ENCODE measurements at regions not wholly inside any gene's neighbourhood (a gene's known extent, or its start where the extent isn't known, plus 50 kb on each side); places are given as distances from the start of the nearest gene placed in this dataset.

DNA sequence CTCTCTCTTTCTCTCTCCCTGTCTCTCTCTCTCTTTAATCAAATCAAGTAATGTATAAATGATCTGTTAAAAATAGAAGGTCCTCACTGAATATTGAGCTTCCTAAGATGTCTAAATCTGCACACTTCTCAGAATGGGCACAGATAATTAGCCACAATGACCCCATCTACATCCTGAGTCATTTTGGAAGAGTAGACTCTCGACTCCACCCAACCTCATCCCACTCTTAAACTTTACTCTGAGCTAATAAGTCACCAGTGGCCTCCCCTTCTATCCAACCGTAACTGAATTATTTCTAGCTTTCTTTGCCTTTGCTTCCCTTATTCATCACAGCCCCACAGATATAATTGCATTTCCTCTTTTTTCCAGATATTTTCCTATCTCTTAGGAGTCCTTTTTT lies 326.5 kb upstream of the ZNF717 start:
- H3K4me1 ChIP-seq (ENCODE audit: control insufficient read depth, insufficient read depth, low read length, poor library complexity, severe bottlenecking), result no peaks in the 10 kb centered on the region
- H3K36me3 ChIP-seq (ENCODE audit: control insufficient read depth, insufficient read depth, low read length), result no peaks in the 10 kb centered on the region
- no peak overlapping the region for H3K27ac ChIP-seq (ENCODE audit: low read depth, low read length, severe bottlenecking)
- WGBS, 2 experiments (ENCODE audit: insufficient coverage in 2 of 2), result 89 to 100% methylated on average over 1 to 2 of the region's 2 CpGs
- no peaks in the 10 kb centered on the region for H3K9me3 ChIP-seq (ENCODE audit: control insufficient read depth, low read length)
- no peak overlapping the region for H3K4me3 ChIP-seq (ENCODE audit: extremely low read depth, insufficient read depth, low read length, poor library complexity, severe bottlenecking)

DNA sequence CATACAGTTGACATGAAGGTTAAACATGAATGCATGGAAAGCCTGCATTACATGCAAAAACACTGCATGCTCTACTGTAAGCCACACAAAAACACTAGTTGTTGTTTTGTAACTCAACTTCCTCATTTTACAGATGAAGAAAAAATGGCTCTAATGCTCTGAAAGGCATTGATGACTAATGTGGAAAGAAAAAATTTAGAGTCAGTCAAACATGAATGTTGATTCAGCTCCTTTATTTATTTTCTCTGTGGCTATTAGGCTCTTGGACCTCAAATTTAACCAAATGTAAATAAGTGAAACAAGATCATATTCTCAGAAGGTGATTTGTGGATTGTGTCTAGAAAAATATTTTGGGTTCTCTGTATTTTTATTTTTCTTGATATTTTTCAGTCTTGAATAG lies 336.7 kb upstream of the ZNF717 start:
- Histone ChIP-seq H3K4me1 (ENCODE audit: control insufficient read depth, insufficient read depth, low read length, poor library complexity, severe bottlenecking) (no peaks in the 10 kb centered on the region), H3K4me3 (ENCODE audit: extremely low read depth, insufficient read depth, low read length, poor library complexity, severe bottlenecking) (no peak overlapping the region), H3K9me3 (ENCODE audit: control insufficient read depth, low read length) (no peaks in the 10 kb centered on the region), H3K27ac (ENCODE audit: low read depth, low read length, severe bottlenecking) (no peak overlapping the region), H3K36me3 (ENCODE audit: control insufficient read depth, insufficient read depth, low read length) (no peaks in the 10 kb centered on the region)

DNA sequence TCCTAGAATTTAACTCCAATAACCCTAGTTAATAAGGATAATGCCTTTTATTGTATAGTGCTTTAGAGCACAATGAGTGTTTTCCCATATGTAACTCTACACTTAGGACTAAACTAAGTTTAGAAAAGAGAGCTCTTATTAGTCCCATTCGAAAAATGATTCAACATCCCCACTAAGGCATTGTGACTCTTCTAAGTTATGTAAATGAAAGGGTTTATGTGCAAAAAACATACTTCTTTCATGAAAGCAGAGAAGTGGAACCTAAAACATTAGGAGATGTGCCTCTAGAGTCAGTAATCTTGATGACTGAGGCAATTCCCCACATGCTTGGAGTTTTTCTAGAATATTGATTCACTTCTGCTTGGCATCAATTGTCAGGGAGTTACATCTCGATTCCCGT lies 344.1 kb upstream of the ZNF717 start:
- no peak overlapping the region for H3K27ac ChIP-seq (ENCODE audit: low read depth, low read length, severe bottlenecking)
- no CpG with 5 or more reads among the region's 3 CpGs for WGBS, 2 experiments (ENCODE audit: insufficient coverage in 2 of 2)

DNA sequence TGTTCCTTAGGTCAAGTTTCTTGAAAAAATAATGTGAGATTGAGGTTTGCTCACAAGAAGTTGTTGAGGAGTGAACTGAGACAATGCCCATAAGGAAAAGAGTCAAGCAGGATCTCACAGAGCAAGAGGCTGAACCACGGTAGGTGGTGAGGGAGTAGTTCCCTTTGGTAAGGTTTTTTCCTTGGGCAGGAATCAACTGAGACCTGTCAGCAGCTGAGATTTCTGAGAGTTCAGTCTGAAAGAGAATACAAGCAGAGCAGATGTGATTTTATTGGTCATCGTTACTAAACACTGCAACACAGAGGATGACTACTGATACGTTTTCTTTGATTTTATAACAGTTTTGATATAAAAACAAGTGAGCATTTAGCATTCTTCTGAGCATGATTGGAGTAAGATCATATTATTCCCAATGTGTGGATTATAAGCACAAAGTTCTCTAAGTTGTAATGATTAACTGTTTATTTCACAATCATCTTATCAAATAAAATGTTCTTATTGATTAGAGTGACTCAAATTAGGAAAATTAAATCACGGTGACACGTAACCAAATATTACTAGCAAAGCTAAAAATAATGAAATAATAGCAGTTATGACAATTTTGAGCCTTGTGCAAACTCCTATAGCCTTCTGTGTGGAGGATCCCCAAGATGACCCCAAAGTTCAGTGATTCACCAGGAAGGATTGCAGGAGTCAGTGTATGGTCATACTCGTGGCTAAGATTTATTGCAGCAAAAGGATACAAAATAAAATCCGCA lies 346.2 kb upstream of the ZNF717 start:
- 91 to 92% methylated on average over 3 to 4 of the region's 7 CpGs for WGBS, 2 experiments (ENCODE audit: insufficient coverage in 2 of 2)
- Histone ChIP-seq H3K9me3 (ENCODE audit: control insufficient read depth, low read length) (no peaks in the 10 kb centered on the region), H3K4me1 (ENCODE audit: control insufficient read depth, insufficient read depth, low read length, poor library complexity, severe bottlenecking) (peaks cover 10% of the 10 kb centered on the region), H3K36me3 (ENCODE audit: control insufficient read depth, insufficient read depth, low read length) (no peaks in the 10 kb centered on the region), H3K4me3 (ENCODE audit: extremely low read depth, insufficient read depth, low read length, poor library complexity, severe bottlenecking) (no peak overlapping the region), H3K27ac (ENCODE audit: low read depth, low read length, severe bottlenecking) (no peak overlapping the region)

More for the DNA sequence above, 344.1 kb upstream of the ZNF717 start:
- Histone ChIP-seq H3K4me1 (ENCODE audit: control insufficient read depth, insufficient read depth, low read length, poor library complexity, severe bottlenecking) (peaks cover 10% of the 10 kb centered on the region), H3K4me3 (ENCODE audit: extremely low read depth, insufficient read depth, low read length, poor library complexity, severe bottlenecking) (no peak overlapping the region), H3K36me3 (ENCODE audit: control insufficient read depth, insufficient read depth, low read length) (no peaks in the 10 kb centered on the region), H3K9me3 (ENCODE audit: control insufficient read depth, low read length) (no peaks in the 10 kb centered on the region)

DNA sequence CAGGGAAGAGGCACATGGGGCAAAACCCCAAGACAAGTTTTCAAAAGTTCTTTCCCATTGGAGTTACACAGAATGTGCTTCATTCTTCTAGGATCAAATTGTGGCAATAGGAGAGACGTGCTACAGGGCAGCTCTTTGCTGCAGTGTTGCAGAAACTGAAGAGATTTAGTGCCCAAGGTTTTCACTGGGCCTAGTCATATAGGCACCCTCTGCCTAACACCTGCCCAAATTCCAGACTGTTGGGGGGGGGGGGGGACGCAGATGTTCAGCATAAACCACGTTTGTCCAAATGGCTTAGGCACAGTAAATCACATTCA lies 346.8 kb upstream of the ZNF717 start:
- Histone ChIP-seq H3K36me3 (ENCODE audit: control insufficient read depth, insufficient read depth, low read length) (no peaks in the 10 kb centered on the region), H3K27ac (ENCODE audit: low read depth, low read length, severe bottlenecking) (no peak overlapping the region), H3K9me3 (ENCODE audit: control insufficient read depth, low read length) (no peaks in the 10 kb centered on the region), H3K4me1 (ENCODE audit: control insufficient read depth, insufficient read depth, low read length, poor library complexity, severe bottlenecking) (peaks cover 10% of the 10 kb centered on the region), H3K4me3 (ENCODE audit: extremely low read depth, insufficient read depth, low read length, poor library complexity, severe bottlenecking) (no peak overlapping the region)
- WGBS, 2 experiments (ENCODE audit: insufficient coverage in 2 of 2), result 40 to 80% methylated on average over 1 of the region's 3 CpGs

DNA sequence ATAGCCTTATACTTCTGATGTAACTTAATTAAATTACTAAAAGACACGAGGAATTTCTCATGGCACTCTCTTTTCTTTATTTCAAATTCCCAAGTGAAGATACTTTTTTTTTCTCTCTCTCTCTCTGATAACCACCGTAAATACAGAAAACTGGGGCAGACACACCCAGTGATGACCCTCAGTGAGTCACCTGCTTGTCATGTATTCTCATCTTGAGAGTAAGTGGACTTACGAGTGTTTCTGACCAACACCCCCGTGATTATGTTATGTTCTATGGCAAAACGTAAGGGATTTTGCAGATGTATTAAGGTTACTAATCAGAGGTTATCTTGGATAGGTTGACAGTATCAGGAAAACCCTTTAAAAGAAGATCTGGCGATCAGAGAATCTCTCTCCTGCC lies 348.8 kb upstream of the ZNF717 start:
- Histone ChIP-seq H3K27ac (ENCODE audit: low read depth, low read length, severe bottlenecking) (no peak overlapping the region), H3K4me1 (ENCODE audit: control insufficient read depth, insufficient read depth, low read length, poor library complexity, severe bottlenecking) (peaks cover 10% of the 10 kb centered on the region), H3K36me3 (ENCODE audit: control insufficient read depth, insufficient read depth, low read length) (no peaks in the 10 kb centered on the region), H3K4me3 (ENCODE audit: extremely low read depth, insufficient read depth, low read length, poor library complexity, severe bottlenecking) (no peak overlapping the region), H3K9me3 (ENCODE audit: control insufficient read depth, low read length) (no peaks in the 10 kb centered on the region)
- WGBS, 2 experiments (ENCODE audit: insufficient coverage in 2 of 2), result 66 to 95% methylated on average over 3 to 4 of the region's 6 CpGs

DNA sequence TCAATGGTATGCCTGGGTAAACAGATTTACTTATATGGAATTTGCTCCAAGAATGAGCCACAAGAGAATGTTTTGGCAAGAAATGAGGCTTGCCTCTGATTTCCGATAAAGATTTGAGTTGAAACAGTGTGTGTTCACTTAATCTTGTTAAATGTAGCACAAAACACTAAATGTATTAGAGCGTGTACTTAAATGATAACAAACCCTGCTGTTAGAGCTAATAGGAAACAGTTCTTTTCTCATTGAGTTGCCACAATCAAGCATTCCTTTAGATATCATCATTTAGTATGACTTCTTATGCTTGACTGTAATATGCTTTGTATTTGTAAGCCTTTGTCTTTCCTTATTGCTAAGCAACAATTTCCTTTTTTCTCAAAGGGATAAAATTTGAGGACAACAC lies 353.6 kb upstream of the ZNF717 start:
- WGBS, 2 experiments (ENCODE audit: insufficient coverage in 2 of 2), result 100% methylated on average over 1 of the region's 2 CpGs; no CpG with 5 or more reads in 1 of the 2 experiments
- Histone ChIP-seq H3K4me3 (ENCODE audit: extremely low read depth, insufficient read depth, low read length, poor library complexity, severe bottlenecking) (no peak overlapping the region), H3K9me3 (ENCODE audit: control insufficient read depth, low read length) (no peaks in the 10 kb centered on the region), H3K36me3 (ENCODE audit: control insufficient read depth, insufficient read depth, low read length) (no peaks in the 10 kb centered on the region), H3K27ac (ENCODE audit: low read depth, low read length, severe bottlenecking) (no peak overlapping the region), H3K4me1 (ENCODE audit: control insufficient read depth, insufficient read depth, low read length, poor library complexity, severe bottlenecking) (peaks cover 3% of the 10 kb centered on the region)

DNA sequence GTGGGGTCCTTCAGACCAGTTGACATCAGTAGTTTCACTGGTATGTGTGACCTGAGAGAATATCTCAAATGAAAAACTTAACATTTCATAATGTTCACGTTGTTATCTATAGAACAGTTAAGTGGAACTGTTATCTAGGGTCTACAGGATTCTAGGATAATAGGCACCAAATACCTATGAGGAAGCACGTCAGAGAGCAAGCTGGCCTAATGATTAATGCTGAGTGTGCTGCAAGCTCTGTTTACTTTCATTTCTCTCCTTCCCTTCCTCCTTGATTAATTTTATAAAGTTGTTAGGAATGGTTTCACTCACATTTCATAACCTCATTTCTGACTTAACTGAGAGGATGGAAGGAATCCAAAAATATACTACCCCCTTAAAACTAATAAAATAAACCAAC lies 362.5 kb upstream of the ZNF717 start:
- no peaks in the 10 kb centered on the region for H3K4me1 ChIP-seq (ENCODE audit: control insufficient read depth, insufficient read depth, low read length, poor library complexity, severe bottlenecking)
- no peak overlapping the region for H3K4me3 ChIP-seq (ENCODE audit: extremely low read depth, insufficient read depth, low read length, poor library complexity, severe bottlenecking)
- peaks cover 4% of the 10 kb centered on the region for H3K9me3 ChIP-seq (ENCODE audit: control insufficient read depth, low read length)
- no peaks in the 10 kb centered on the region for H3K36me3 ChIP-seq (ENCODE audit: control insufficient read depth, insufficient read depth, low read length)
- no peak overlapping the region for H3K27ac ChIP-seq (ENCODE audit: low read depth, low read length, severe bottlenecking)
- WGBS, 2 experiments (ENCODE audit: insufficient coverage in 2 of 2), result no CpG with 5 or more reads among the region's 2 CpGs

DNA sequence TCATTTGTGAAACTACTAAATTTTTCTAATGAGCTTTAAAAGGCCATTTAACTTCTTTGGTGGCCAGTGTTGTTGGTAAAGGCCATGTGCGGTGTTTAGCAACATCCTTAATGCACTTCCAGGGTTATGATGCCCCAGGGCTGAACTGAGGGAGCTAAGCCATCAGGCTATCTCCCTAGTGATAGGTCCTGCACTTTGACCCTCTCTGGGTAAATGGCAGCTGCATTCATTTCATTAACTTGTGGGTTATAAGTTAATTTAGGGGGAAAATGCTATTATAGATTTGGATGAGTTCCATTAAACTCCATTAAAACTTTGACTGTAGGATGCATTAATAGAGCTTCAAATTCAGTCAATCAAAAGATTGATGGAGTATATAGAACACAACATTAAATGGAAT lies 366.7 kb upstream of the ZNF717 start:
- Histone ChIP-seq H3K27ac (ENCODE audit: low read depth, low read length, severe bottlenecking) (no peak overlapping the region), H3K4me1 (ENCODE audit: control insufficient read depth, insufficient read depth, low read length, poor library complexity, severe bottlenecking) (no peaks in the 10 kb centered on the region), H3K4me3 (ENCODE audit: extremely low read depth, insufficient read depth, low read length, poor library complexity, severe bottlenecking) (no peak overlapping the region), H3K9me3 (ENCODE audit: control insufficient read depth, low read length) (peaks cover 4% of the 10 kb centered on the region), H3K36me3 (ENCODE audit: control insufficient read depth, insufficient read depth, low read length) (no peaks in the 10 kb centered on the region)
- WGBS, 2 experiments (ENCODE audit: insufficient coverage in 2 of 2), result 83 to 86% methylated on average over 1 of the region's 1 CpG

DNA sequence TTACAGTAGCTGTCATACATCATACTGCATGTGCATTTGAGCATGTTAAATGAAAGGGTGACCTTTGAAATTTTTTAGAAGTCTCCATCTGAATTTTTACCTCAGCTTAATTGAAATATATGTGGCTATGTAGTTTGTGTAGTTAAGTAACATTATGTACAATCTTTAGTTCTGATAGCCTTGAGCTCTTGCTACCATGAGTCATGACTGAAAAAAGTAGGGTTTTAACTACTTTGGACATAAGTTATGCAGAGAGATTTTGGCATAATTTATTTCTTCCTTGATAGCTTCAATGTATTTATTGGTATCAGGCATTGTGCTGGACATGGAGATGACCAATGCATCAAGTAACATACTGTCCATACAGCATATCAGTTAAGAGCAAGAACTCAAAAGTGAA lies 376.5 kb upstream of the ZNF717 start:
- H3K9me3 ChIP-seq (ENCODE audit: control insufficient read depth, low read length), result no peaks in the 10 kb centered on the region
- no peaks in the 10 kb centered on the region for H3K36me3 ChIP-seq (ENCODE audit: control insufficient read depth, insufficient read depth, low read length)
- H3K4me3 ChIP-seq (ENCODE audit: extremely low read depth, insufficient read depth, low read length, poor library complexity, severe bottlenecking), result no peak overlapping the region
- H3K27ac ChIP-seq (ENCODE audit: low read depth, low read length, severe bottlenecking), result no peak overlapping the region
- H3K4me1 ChIP-seq (ENCODE audit: control insufficient read depth, insufficient read depth, low read length, poor library complexity, severe bottlenecking), result no peaks in the 10 kb centered on the region

DNA sequence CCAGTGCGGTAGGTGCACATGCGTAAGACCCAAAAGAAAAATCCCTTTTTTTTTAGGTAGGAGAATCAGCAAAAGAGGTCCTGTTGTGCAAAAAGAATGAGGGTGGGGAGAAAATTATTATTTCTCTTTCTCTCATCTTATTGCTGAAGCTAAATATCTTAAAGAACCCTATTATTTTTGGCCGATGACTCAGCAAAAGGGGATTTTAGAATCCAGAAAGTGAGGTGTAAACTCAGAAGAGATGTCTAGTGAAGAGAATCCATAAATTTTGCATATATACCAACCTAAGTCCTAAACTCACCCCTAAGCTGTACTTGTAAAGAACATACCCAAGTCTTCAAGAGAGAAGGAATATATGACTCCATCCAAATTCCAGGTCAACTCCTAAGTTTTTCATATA lies 386.3 kb upstream of the ZNF717 start:
- H3K36me3 ChIP-seq (ENCODE audit: control insufficient read depth, insufficient read depth, low read length), result no peaks in the 10 kb centered on the region
- no peaks in the 10 kb centered on the region for H3K4me1 ChIP-seq (ENCODE audit: control insufficient read depth, insufficient read depth, low read length, poor library complexity, severe bottlenecking)
- no peaks in the 10 kb centered on the region for H3K9me3 ChIP-seq (ENCODE audit: control insufficient read depth, low read length)
- no peak overlapping the region for H3K27ac ChIP-seq (ENCODE audit: low read depth, low read length, severe bottlenecking)
- WGBS, 2 experiments (ENCODE audit: insufficient coverage in 2 of 2), result no CpG with 5 or more reads among the region's 3 CpGs
- no peak overlapping the region for H3K4me3 ChIP-seq (ENCODE audit: extremely low read depth, insufficient read depth, low read length, poor library complexity, severe bottlenecking)

All from mesodermal cell (in vitro differentiated cells).